Neural cell (in vitro differentiated cells): ENCODE measurements at regions not wholly inside any gene's neighbourhood (a gene's known extent, or its start where the extent isn't known, plus 50 kb on each side); places are given as distances from the start of the nearest gene placed in this dataset.
"Not testable (repeated sequence)": the region's sequence is repeated elsewhere in the genome, so short reads cannot be mapped to it uniquely, and the experiment has no call there.

Experiments used
- H2AFZ ChIP-seq: fragments of 200-600, 300-800 bp; sonication (generic), shearing (Covaris generic); 2 replicates; pipeline ENCODE4 v1.6.0; 2014; ENCODE audit warnings: low read depth, mild to moderate bottlenecking, antibody characterized with exemption, low read length, moderate library complexity
- H3F3A ChIP-seq: fragments of 200-600 bp; shearing (Covaris generic); 2 replicates; pipeline ENCODE4 v1.6.1; 2016; ENCODE audit warnings: mild to moderate bottlenecking, moderate library complexity, mixed read lengths, antibody characterized with exemption, low read length; ENCODE audit not compliant: insufficient read depth, poor library complexity, severe bottlenecking
- H3K27ac ChIP-seq: fragments of 200-600, 300-800 bp; sonication (generic), shearing (Covaris generic); 2 replicates; pipeline ENCODE4 v1.5.1; 2014; ENCODE audit warnings: mild to moderate bottlenecking, low read length, moderate library complexity
- H3K27me3 ChIP-seq: fragments of 300-800, 200-600 bp; sonication (generic), shearing (Covaris generic); 2 replicates; pipeline ENCODE4 v1.6.0; 2014; ENCODE audit warnings: mild to moderate bottlenecking, low read depth, low read length, moderate library complexity; ENCODE audit not compliant: insufficient read depth
- H3K36me3 ChIP-seq: fragments of 300-800, 200-600 bp; sonication (generic), shearing (Covaris generic); 2 replicates; pipeline ENCODE4 v1.5.1; 2014; ENCODE audit warnings: mild to moderate bottlenecking, antibody characterized with exemption, low read length, moderate library complexity; ENCODE audit not compliant: insufficient read depth
- H3K4me2 ChIP-seq: fragments of 300-800, 200-600 bp; sonication (generic), shearing (Covaris generic); 2 replicates; pipeline ENCODE4 v1.6.0; 2014; ENCODE audit warnings: mild to moderate bottlenecking, low read length
- H3K4me3 ChIP-seq: fragments of 300-800, 200-600 bp; sonication (generic), shearing (Covaris generic); 2 replicates; pipeline ENCODE4 v1.5.1; 2014; ENCODE audit warnings: mild to moderate bottlenecking, low read length, moderate library complexity
- H3K79me2 ChIP-seq: fragments of 200-600 bp; shearing (Covaris generic); replicated peaks from 2 replicates; pipeline ENCODE4 v1.6.0; 2014; ENCODE audit warnings: mild to moderate bottlenecking, low read length, moderate library complexity; ENCODE audit not compliant: insufficient read depth
- H3K9ac ChIP-seq: fragments of 300-800, 200-600 bp; sonication (generic), shearing (Covaris generic); 2 replicates; pipeline ENCODE4 v1.6.1; 2016; ENCODE audit warnings: mild to moderate bottlenecking, low read length, mixed read lengths
- H3K9me2 ChIP-seq: fragments of 200-600 bp; shearing (Covaris generic); 2 replicates; pipeline ENCODE4 v1.6.1; 2016; ENCODE audit warnings: mild to moderate bottlenecking, low read length, mixed read lengths; ENCODE audit not compliant: insufficient read depth
- H3K9me3 ChIP-seq: fragments of 200-600, 300-800 bp; sonication (generic), shearing (Covaris generic); 2 replicates; pipeline ENCODE4 v1.6.1; 2016; ENCODE audit warnings: mild to moderate bottlenecking, mixed run types, low read length, moderate library complexity, mixed read lengths
- H4K20me1 ChIP-seq: fragments of 200-600 bp; shearing (Covaris generic); 2 replicates; pipeline ENCODE4 v1.6.1; 2016; ENCODE audit warnings: mild to moderate bottlenecking, mixed run types; ENCODE audit not compliant: insufficient read depth
- EP300 ChIP-seq: fragments of 450-650 bp; conservative IDR thresholded peaks from 2 replicates; pipeline ENCODE4 v1.6.1; 2014; ENCODE audit warnings: antibody characterized with exemption, mild to moderate bottlenecking, moderate library complexity; ENCODE audit not compliant: poor library complexity, severe bottlenecking
- EZH2 ChIP-seq: fragments of 200-600, 300-800 bp; shearing (Covaris generic), sonication (generic); IDR thresholded peaks from 2 replicates; pipeline ENCODE4 v1.6.1; 2014; ENCODE audit warnings: antibody characterized with exemption, low read length, borderline replicate concordance, mild to moderate bottlenecking; ENCODE audit not compliant: insufficient read depth, poor library complexity, severe bottlenecking
- MXI1 ChIP-seq: fragments of 450-650 bp; conservative IDR thresholded peaks from 2 replicates; pipeline ENCODE4 v1.6.1; 2014; ENCODE audit warnings: antibody characterized with exemption, mild to moderate bottlenecking; ENCODE audit not compliant: poor library complexity, severe bottlenecking
- POLR2AphosphoS5 ChIP-seq: IDR thresholded peaks from 2 replicates; pipeline ENCODE4 v1.6.1; 2012
- RAD21 ChIP-seq: fragments of 450-650 bp; conservative IDR thresholded peaks from 2 replicates; pipeline ENCODE4 v1.6.1; 2014; ENCODE audit warnings: antibody characterized with exemption, mild to moderate bottlenecking, moderate library complexity
- SMC3 ChIP-seq: fragments of 450-650 bp; conservative IDR thresholded peaks from 2 replicates; pipeline ENCODE4 v1.6.1; 2014; ENCODE audit warnings: antibody characterized with exemption, mild to moderate bottlenecking, moderate library complexity; ENCODE audit not compliant: poor library complexity
- TAF1 ChIP-seq: IDR thresholded peaks from 2 replicates; pipeline ENCODE4 v1.6.1; 2012; ENCODE audit warnings: low read depth
- TF ChIP-seq, protein P1 (sequence below): fragments of 450-650 bp; IDR thresholded peaks from 2 replicates; pipeline ENCODE4 v1.5.1; 2014; ENCODE audit warnings: antibody characterized with exemption, mild to moderate bottlenecking, moderate library complexity; ENCODE audit not compliant: poor library complexity, severe bottlenecking
- TF ChIP-seq, protein P2 (sequence below): IDR thresholded peaks from 2 replicates; pipeline ENCODE4 v1.6.1; 2012; ENCODE audit warnings: borderline replicate concordance

DNA sequence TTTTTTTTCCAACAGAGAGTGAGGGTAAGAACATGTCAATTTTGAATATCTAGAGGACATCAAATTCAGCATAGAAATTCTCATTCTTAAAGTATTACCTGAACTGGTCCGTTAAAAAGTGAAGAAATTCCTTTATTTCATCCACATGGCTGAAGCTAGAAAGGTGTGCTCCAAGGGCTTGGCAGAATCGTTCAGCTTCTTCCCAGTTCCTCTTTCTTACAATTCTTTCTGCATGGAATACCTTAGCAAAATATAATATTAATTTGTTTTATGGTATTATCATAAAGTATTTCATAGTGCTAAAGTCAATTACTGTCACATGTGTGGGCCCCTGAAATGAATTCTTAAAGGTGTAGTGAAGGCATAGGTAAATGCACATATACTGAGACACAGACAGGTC lies 74.3 kb upstream of the CD302 start:
- Histone ChIP-seq H2AFZ (no peak overlapping the region), H4K20me1 (no peaks in the 10 kb centered on the region), H3K9ac (no peak overlapping the region), H3F3A (no peaks in the 10 kb centered on the region), H3K36me3 (no peaks in the 10 kb centered on the region), H3K27ac (no peak overlapping the region), H3K9me2 (no peaks in the 10 kb centered on the region), H3K27me3 (no peaks in the 10 kb centered on the region), H3K79me2 (no peaks in the 10 kb centered on the region), H3K4me2 (no peak overlapping the region), H3K4me3 (no peak overlapping the region), H3K9me3 (no peaks in the 10 kb centered on the region)
- no peak for TF ChIP-seq RAD21
- TF ChIP-seq POLR2AphosphoS5 = no peak

DNA sequence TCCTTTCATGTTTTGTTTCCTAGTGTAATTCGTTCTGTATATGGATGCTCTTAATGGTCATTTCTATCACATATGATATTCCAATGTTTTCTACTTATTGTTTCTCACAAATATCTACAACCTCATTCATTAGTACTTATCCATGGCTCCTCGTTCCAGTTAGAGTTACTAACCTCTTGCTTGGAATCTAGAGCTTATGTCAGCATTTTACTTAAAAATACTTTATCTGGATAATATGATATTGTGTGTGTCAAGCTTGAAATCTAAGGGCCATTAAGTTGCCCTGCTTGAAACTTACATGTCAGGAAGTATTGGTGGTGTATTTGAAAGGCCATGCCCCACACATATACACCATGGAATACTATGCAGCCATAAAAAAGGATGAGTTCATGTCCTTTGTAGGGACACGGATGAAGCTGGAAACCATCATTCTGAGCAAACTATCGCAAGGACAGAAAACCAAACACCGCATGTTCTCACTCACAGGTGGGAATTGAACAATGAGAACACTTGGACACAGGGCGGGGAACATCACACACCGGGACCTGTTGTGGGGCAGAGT lies 70.7 kb upstream of the CD302 start:
- not testable (repeated sequence) for H3K4me3 ChIP-seq, H3F3A ChIP-seq, H3K27ac ChIP-seq, H3K27me3 ChIP-seq, H3K36me3 ChIP-seq, H3K79me2 ChIP-seq, H3K9me2 ChIP-seq, H3K4me2 ChIP-seq, H2AFZ ChIP-seq, H3K9me3 ChIP-seq, H3K9ac ChIP-seq, H4K20me1 ChIP-seq

DNA sequence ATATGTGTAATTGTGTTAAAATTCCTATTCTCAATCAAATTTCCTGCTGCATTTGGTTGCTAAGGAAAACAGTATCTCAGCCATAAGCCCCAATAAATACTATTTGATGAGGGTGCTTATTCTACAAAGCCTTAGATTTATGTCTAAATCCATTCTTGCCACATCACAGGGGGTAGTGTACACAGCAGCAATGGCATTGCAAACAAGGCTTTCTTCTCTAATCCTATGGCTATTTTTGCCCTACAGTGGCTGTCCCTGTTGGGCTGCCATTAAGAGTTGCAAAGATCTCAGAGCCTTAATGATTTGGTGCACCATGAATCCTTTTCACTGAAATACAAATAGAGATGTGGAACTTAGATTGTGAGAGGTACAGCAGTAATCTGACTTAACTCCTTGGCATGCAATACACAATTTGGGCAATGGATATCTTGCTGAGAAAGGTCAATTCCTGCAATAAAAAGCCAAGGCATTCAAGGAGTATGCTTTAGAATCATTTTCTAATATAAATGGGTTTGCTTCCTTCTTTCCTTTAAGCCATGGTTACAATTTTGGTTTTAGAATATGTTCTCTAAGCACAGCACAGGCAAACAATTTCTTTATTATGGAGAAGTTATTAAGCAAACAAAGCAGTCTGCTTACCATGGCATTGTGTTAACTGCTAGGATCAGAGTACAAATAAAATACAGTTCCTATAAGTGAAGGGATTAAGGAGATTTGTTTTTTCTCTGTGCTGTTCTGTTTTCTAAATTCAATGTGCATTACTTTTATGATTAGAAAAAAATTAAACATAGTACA lies 69.8 kb upstream of the CD302 start:
- no peaks in the 10 kb centered on the region for H3K27me3 ChIP-seq
- H2AFZ ChIP-seq = no peak overlapping the region
- TF ChIP-seq POLR2AphosphoS5 = peak; percentile 20
- TF ChIP-seq, protein P1, sequence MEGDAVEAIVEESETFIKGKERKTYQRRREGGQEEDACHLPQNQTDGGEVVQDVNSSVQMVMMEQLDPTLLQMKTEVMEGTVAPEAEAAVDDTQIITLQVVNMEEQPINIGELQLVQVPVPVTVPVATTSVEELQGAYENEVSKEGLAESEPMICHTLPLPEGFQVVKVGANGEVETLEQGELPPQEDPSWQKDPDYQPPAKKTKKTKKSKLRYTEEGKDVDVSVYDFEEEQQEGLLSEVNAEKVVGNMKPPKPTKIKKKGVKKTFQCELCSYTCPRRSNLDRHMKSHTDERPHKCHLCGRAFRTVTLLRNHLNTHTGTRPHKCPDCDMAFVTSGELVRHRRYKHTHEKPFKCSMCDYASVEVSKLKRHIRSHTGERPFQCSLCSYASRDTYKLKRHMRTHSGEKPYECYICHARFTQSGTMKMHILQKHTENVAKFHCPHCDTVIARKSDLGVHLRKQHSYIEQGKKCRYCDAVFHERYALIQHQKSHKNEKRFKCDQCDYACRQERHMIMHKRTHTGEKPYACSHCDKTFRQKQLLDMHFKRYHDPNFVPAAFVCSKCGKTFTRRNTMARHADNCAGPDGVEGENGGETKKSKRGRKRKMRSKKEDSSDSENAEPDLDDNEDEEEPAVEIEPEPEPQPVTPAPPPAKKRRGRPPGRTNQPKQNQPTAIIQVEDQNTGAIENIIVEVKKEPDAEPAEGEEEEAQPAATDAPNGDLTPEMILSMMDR = no peak
- no peaks in the 10 kb centered on the region for H4K20me1 ChIP-seq
- H3K9me2 ChIP-seq = no peaks in the 10 kb centered on the region
- H3K79me2 ChIP-seq = no peaks in the 10 kb centered on the region
- no peaks in the 10 kb centered on the region for H3K9me3 ChIP-seq
- no peak overlapping the region for H3K27ac ChIP-seq
- no peak overlapping the region for H3K4me2 ChIP-seq
- no peak overlapping the region for H3K9ac ChIP-seq
- no peak overlapping the region for H3K4me3 ChIP-seq
- H3F3A ChIP-seq = no peaks in the 10 kb centered on the region
- no peaks in the 10 kb centered on the region for H3K36me3 ChIP-seq

DNA sequence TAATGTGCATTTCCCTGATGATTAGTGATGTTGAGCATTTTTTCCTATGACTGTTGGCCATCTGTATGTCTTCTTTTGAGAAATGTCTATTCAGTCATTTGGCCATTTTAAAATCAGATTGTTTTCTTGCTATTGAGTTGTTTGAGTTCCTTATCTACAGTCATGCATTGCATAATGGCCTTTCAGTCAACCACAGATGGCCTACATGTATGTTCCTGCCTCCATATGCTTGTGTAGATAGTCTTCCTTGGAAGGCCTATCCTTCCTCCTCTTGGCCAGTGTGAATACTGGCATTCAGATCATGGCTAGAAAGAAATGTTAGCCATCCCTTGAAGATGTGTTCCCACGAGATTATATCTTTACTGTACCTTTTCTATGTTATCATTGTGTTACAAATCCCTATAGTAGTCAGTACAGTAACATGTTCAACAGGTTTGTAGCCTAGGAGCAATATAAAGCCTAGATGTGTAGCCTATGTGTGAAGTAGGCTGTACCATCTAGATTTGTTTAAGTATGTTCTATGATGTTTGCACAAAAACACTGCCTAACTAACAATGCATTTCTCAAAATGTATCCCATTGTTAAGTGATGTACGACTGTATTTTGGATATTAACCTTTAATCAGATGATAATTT lies 65.6 kb upstream of the CD302 start:
- H3K9ac ChIP-seq = no peak overlapping the region
- H3K4me3 ChIP-seq = no peak overlapping the region
- H3K36me3 ChIP-seq = no peaks in the 10 kb centered on the region
- no peaks in the 10 kb centered on the region for H3K79me2 ChIP-seq
- H3K27ac ChIP-seq = no peak overlapping the region
- no peaks in the 10 kb centered on the region for H3K9me3 ChIP-seq
- H2AFZ ChIP-seq = no peak overlapping the region
- no peaks in the 10 kb centered on the region for H3K9me2 ChIP-seq
- H3K4me2 ChIP-seq = no peak overlapping the region
- TF ChIP-seq, protein P2, sequence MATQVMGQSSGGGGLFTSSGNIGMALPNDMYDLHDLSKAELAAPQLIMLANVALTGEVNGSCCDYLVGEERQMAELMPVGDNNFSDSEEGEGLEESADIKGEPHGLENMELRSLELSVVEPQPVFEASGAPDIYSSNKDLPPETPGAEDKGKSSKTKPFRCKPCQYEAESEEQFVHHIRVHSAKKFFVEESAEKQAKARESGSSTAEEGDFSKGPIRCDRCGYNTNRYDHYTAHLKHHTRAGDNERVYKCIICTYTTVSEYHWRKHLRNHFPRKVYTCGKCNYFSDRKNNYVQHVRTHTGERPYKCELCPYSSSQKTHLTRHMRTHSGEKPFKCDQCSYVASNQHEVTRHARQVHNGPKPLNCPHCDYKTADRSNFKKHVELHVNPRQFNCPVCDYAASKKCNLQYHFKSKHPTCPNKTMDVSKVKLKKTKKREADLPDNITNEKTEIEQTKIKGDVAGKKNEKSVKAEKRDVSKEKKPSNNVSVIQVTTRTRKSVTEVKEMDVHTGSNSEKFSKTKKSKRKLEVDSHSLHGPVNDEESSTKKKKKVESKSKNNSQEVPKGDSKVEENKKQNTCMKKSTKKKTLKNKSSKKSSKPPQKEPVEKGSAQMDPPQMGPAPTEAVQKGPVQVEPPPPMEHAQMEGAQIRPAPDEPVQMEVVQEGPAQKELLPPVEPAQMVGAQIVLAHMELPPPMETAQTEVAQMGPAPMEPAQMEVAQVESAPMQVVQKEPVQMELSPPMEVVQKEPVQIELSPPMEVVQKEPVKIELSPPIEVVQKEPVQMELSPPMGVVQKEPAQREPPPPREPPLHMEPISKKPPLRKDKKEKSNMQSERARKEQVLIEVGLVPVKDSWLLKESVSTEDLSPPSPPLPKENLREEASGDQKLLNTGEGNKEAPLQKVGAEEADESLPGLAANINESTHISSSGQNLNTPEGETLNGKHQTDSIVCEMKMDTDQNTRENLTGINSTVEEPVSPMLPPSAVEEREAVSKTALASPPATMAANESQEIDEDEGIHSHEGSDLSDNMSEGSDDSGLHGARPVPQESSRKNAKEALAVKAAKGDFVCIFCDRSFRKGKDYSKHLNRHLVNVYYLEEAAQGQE = no peak
- TF ChIP-seq POLR2AphosphoS5 (no peak), EZH2 (no peak), MXI1 (no peak), EP300 (no peak), TAF1 (no peak), RAD21 (no peak), SMC3 (no peak)
- TF ChIP-seq, protein P1 = no peak
- H4K20me1 ChIP-seq = no peaks in the 10 kb centered on the region
- no peaks in the 10 kb centered on the region for H3F3A ChIP-seq
- no peaks in the 10 kb centered on the region for H3K27me3 ChIP-seq
